NCI-H446 treated with DMSO at 0.1 percent for 48 hours (cell line): ENCODE measurements at regions not wholly inside any gene's neighbourhood (a gene's known extent, or its start where the extent isn't known, plus 50 kb on each side); places are given as distances from the start of the nearest gene placed in this dataset.
"Not testable (repeated sequence)": the region's sequence is repeated elsewhere in the genome, so short reads cannot be mapped to it uniquely, and the experiment has no call there.

Experiments
- DNase-seq: peaks from one replicate; lab custom pipeline; 2025; lab: John Stamatoyannopoulos, UW

DNA sequence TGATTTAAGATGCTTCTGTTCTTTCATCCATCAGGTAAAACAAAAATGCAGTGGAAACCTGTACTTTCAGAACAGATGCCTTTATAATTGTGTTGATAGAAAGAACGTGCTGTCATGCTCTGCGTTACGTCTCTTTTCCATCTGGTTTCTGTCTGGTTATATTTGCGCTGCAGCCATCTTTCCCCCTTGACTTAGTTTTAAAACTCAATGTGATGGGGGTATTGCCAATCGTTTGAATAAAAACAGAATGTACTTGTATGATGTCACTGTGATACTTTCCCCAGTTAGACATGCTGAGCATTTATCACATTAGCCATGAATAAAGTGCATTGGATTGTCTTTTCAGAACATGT, 508.6 kb downstream of the ADCYAP1 start:
- no peak for DNase-seq

DNA sequence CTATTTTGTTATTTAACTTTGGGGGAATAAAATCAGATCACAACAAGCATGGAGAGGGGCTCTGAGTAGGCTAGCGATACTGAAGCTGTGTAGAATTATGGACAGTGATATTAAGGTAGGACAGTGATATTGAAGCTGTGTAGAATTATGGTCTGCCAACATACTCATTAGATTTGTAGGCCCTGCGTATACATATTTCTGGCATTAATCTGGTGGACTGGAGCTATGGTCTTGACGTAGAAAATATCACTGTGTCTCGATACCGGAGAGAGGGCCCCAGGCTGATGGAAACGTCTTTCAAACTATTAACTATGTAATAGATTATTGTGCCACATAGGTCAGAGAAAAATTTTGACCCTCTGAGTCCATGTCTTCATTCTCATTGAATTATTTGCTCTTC, 511.4 kb downstream of the ADCYAP1 start:
- DNase-seq, result no peak

DNA sequence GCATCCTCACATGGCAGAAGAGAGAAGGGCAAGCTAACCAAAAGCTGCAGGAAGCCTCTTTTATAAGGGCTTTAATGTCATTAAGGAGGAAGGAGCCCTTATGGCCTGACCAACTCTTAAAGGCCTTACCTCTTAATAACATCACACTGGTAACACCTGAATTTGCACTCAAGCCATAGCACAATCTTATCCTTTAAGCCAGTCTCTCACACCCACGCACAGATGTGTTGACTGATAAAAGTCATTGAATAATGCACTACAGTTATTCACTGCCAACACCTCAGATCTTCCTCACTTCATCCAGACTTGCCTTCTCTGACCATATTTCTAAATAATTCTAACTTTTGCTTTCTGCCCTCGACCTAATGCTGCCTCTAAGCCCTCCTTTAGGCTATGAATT, 516.8 kb downstream of the ADCYAP1 start:
- DNase-seq, result no peak

DNA sequence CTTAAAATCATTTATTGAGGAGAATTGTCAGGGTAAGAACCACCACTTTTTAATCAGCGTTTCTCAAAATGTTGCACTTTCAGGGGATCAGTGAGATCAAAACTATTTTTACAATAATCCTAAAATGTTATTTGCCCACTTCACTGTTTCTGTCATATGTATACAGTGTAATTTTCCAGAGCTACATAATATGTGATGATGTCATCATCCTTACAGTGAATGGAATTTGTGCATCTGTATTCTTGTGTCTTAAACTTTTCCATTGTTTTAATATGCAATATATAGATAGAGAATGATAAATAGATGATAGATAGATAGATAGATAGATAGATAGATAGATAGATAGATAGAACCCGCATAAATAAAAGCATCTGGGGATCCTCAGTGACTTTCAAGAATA, 518.0 kb downstream of the ADCYAP1 start:
- DNase-seq, result no peak

DNA sequence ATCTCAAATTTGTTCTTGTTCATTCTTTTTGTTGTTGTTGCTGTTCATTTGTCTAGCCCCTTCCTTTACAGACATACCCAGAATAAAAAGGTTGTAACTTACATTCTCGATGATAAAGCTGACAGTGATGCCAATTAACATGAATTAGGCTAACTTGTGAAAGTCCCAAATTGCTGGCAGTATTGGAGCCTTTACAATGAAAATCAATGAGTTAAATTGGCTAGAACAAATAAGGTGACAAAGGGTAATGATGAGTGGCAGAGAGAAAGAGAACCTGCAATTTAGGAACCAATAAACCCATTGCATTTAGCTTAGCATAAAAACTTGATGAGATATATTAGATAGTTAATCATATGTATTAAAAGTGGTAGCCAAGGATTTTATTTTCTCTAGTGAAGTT, 521.0 kb downstream of the ADCYAP1 start:
- DNase-seq, result no peak

DNA sequence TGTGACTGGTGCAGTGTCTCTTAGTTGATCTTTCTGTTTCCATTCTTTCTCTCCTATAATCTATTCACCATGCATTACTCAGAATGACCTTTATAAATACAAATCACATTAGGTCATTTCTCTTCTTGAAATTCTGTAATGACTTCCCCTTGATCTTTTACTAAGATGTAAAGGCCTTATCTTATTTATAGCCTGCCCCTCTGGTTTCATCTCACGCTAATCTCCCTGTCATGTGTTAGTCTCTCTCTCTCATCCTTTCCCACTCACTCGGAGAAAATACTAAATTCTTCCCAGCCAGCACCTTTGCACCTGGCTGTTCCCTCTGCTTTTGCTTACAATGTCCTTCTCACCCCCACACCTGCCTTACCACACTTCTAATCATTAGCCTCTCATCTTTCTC, 530.8 kb downstream of the ADCYAP1 start:
- no peak for DNase-seq

DNA sequence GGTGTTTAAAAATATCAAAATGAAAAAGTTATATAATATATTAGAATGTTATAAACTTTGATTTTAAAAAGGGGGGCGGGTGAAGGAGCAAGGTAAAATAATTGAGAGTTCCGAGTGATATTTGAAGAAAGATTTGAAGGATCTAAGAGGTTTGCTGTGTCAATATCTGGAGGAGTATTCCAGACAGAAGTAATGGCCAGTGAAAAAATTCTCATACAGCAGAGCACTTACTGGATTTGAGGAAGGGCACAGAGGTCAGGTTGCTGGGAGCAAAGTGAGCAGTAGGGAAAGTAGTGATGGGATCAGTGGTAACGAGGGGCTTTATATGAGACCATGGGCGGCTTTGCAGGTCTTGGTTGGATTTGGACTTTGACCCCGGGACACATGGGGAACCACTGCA, 531.5 kb downstream of the ADCYAP1 start:
- DNase-seq, result no peak

DNA sequence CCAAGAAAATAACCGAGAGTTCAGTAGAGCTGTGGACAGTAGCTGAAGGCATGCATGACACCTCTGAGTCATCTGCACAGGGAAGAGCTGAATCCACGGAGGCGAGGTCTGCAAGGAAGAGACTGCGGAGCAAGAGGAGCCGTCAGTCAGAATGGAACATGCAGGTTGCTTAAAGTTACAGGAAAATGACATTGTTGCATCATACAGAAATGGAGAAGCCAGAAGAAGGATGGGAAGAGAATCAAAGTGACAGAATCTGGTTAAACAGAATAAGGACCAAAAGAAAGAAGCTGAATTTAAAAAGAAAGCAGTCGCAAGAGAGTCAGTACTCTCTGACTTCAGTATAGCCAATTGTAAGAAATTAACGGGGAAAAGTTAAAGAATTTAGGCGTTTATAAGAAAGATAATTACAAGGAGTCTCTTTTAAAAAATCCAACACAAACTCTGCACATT, 533.8 kb downstream of the ADCYAP1 start:
- no peak for DNase-seq

- DNase-seq, result no peak
Observed at GRCh38 chr18:1438967-1439366, 534.3 kb downstream of the ADCYAP1 start.

DNA sequence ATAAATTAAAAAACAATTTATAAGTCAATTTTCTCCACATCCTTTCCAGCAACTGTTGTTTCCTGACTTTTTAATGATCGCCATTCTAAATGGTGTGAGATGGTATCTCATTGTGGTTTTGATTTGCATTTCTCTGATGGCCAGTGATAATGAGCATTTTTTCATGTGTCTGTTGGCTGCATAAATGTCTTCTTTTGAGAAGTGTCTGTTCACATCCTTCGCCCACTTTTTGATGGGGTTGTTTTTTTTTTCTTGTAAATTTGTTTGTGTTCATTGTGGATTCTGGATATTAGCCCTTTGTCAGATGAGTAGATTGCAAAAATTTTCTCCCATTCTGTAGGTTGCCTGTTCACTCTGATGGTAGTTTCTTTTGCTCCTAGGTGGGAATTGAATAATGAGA, 539.4 kb downstream of the ADCYAP1 start:
- not testable (repeated sequence) for DNase-seq

DNA sequence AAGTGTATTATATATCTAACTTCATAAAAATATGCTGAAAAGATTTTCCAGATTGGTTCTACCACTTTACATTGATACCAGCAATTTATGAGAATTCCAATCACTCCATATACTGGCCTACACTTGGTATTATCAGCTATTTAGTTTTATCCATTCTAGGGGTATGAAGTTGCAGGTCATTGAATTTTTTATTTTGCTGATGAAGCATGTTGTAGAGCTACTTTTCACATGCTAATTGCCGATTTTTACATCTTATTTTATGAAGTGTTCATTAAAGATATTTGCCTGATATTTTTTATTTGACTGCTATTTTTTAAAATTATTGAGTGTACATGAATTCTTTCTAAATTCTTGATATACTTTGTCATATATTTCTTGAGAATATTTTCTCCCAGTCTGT, 542.1 kb downstream of the ADCYAP1 start:
- no peak for DNase-seq

- no peak for DNase-seq
Observed at GRCh38 chr18:1452821-1453220, 548.1 kb downstream of the ADCYAP1 start.

- no peak for DNase-seq
Observed at GRCh38 chr18:1455605-1456004, 550.9 kb downstream of the ADCYAP1 start.

- DNase-seq, result no peak
Observed at GRCh38 chr18:1458547-1458946, 553.9 kb downstream of the ADCYAP1 start.

DNA sequence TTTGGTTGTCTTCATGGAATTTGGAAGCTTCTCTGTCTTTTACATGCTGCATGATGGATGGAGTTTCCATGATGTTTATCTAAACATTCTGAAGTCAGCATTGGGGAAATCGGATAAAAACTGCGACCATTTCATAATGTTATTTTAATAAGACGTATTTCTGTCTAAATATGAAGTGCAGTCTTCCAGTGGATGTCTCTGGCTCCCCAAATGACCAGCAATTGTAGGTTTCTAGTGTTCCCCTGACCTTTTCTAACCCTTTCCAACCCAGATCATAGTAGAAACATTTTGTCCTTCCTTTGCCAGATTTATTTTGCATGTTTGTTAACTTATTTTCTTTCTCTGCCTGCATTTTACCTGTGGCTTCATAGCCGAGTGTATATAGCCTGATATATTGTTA, 559.3 kb downstream of the ADCYAP1 start:
- DNase-seq, result no peak

DNA sequence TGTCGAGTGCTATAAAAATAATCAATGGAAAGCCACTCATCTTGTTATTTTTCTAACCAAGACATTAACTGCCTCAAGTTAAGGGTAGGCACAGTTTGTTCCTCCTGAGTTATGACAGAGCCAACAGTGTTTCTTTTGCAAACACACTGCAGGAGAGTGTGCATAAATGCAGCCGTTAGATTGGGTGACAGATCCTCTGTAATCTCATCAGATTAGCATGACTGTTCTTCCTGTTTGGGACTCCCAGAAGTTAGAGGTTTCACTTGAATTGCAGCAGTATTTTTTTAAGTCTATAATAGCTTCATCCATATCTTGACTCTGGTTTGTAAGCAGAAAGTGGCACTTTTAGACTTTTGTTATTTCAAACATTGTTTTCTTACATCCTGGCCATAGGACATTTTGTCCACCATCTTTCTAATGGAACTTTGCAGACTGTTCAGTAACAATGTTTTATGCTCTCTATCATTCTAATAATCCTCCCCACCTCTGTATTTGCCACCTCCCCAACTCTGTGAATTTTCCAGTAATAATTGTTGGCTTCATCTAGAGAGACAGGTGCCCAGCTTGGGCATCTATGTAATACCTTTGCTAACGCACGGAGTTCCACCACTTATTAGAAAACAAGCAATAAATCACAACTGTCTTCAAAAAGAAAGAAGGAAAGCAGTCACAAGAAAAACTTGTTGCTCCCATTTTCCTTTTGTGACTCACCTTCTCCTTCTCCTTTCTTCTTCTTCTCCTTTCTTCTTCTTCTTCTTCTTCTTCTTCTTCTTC, 560.0 kb downstream of the ADCYAP1 start:
- DNase-seq, result no peak

- no peak for DNase-seq
Observed at GRCh38 chr18:1466035-1466434, 561.4 kb downstream of the ADCYAP1 start.

DNA sequence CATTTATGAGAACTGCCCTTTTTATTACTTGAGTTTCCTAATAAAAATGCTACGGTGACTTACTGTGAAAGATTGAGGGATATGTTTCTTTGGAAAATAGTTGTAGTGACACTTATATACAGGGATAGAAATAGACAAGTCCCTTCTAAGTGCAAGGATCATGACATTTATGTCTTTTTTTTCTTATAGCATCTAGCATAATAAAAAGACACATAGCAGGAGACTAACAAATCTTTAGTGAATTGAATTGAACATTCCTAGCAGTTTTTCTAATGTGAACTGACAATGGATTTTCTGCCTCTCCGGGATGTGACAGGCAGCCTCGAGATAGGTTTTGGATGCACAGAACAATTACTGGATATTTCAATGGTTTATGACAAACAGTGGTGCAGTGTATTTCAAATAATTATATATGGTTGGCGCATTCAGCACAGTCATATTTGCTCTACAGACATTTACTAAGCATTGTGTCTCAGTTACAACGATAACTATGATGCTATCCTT, 562.8 kb downstream of the ADCYAP1 start:
- DNase-seq, result no peak

- no peak for DNase-seq
Observed at GRCh38 chr18:1468550-1468949, 563.9 kb downstream of the ADCYAP1 start.

DNA sequence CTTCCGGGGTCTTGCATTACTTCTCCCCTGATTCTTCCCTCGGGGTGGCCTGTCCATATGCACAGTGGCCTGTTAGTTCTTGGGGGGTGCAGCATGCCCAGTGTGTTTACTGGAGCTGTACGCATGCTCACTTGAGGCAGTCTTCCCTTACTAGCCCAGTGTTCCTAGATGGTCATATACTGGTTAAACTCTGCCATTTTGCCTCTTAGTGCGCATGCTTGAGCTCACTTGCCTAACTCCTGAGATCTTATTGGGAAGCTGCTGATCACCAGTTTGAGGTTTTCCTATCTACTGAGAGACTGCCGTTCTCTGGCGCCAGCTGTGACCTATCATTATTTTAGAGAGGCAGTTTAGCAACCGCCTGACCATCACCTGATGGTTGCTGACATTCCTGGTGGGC, 571.2 kb downstream of the ADCYAP1 start:
- DNase-seq, result no peak

DNA sequence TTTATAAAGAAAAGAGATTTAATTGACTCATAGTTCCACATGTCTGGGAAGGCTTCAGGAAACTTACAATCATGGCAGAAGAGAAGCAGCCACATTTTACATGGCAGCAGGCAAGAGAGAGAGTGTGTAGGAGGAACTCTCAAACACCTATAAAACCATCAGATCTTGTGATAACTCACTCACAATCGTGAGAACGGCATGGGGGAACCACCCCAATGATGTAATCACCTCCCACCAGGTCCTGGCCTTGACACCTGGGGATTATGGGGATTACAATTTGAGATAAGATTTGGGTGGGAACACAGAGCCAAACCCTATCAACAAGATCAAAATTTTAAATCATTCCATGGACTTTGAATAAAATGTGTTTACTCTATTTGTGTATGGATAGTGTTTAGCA, 575.6 kb downstream of the ADCYAP1 start:
- DNase-seq, result no peak

DNA sequence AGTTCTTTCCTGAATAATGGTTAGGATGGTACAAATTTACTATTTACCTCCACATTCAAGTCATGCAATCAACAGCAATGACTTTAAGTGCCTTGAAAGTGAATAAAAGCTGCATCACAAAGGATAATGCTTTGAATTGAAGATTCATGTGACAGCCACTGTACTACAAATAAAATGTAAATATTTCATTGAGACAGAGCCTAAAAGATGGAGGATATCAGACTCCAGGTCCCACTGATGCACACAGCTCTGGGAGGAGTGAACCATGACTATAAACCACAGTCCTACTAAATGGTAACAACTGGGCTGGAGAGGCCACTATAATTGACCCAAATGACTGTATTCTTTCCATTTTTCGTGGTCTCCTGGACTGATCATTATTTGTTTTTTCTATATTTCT, 576.9 kb downstream of the ADCYAP1 start:
- no peak for DNase-seq

DNA sequence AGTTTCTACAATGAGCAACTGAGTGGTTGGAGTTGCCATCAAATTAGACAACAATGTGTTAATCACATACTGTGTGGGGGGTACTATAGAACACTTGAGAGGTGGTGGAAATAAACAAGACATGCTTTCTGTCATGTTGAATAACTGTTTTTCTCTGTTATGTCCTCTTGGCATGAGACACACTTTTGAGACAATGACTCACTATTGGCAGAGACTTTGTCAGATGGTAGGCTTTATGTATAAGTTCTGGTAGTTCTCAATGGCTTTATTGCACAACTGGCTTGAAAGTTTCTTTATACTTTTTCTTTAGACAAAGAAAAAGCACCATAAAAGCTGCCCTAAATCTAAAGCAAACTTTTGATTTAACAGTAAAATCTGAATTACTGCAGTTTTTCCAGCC, 578.7 kb downstream of the ADCYAP1 start:
- DNase-seq, result peak; percentile 88

DNA sequence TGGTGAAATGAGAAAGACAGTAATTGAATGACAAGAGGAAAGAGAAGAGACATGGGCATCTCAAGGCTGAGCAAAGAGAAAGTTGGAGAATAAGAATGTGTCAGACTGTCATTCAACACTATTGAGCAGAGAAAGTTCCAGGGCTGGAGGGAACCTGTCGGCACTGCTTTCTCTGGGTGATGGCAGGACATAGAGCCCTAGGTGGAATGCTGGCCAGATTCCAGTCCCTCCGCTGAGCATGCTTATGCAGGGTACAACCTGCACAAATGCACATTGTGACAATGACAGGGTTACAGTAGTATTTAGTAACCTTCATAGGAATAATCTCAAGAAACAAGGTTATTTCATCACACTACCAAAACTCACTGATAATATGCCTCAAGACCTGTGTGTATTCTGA, 582.8 kb downstream of the ADCYAP1 start:
- DNase-seq, result no peak
